Activated B cell treated with CpG ODN at 0.5 μM for 24 hours (primary cell): ENCODE measurements at regions not wholly inside any gene's neighbourhood (a gene's known extent, or its start where the extent isn't known, plus 50 kb on each side); places are given as distances from the start of the nearest gene placed in this dataset.

Experiments used
- ATAC-seq: fragments of 200-7000 bp; cut with Tn5 transposase; one replicate; pipeline ENCODE4 v1.10.0; 2021; ENCODE audit warnings: low read depth, mild to moderate bottlenecking, moderate library complexity
- CTCF ChIA-PET: fragments of 350-600 bp; sonication (Branson Sonifier 250); formaldehyde crosslinking; loops from one replicate; lab custom pipeline; 2021; ENCODE audit warnings: antibody characterized with exemption; lab: Charles Lee
- POLR2A ChIA-PET: fragments of 350-600 bp; sonication (Branson Sonifier 250); formaldehyde crosslinking; loops from one replicate; lab custom pipeline; 2021; ENCODE audit warnings: antibody characterized with exemption; lab: Charles Lee
- DNase-seq: peaks from one replicate; pipeline ENCODE4 v3.0.0; 2022
- H3K27ac Mint-ChIP-seq: one replicate; pipeline ENCODE4 v1.8.0; 2020; ENCODE audit warnings: mixed read lengths
- H3K27me3 Mint-ChIP-seq: one replicate; pipeline ENCODE4 v1.8.0; 2021; ENCODE audit warnings: mixed read lengths
- H3K36me3 Mint-ChIP-seq: one replicate; pipeline ENCODE4 v1.8.0; 2021; ENCODE audit warnings: low read depth, mixed read lengths
- H3K4me1 Mint-ChIP-seq: one replicate; pipeline ENCODE4 v1.8.0; 2021; ENCODE audit warnings: mixed read lengths
- H3K4me3 Mint-ChIP-seq: one replicate; pipeline ENCODE4 v1.8.0; 2020; ENCODE audit warnings: mild to moderate bottlenecking, mixed read lengths
- H3K9me3 Mint-ChIP-seq: one replicate; pipeline ENCODE4 v1.8.0; 2020; ENCODE audit warnings: mixed read lengths
- CTCF ChIP-seq: fragments of 200-600 bp; IDR thresholded peaks from one replicate; pipeline ENCODE4 v1.8.0; 2022; ENCODE audit warnings: antibody characterized with exemption, mild to moderate bottlenecking
- intact Hi-C: fragments of 100-400 bp; cut with micrococcal nuclease; formaldehyde crosslinking; loops from one replicate; pipeline ENCODE4 v1.15.1; 2024

GRCh38 chr6:81822568-81822967, 70.1 kb upstream of the TENT5A start:
- ATAC-seq (no peak), DNase-seq (no peak)
- Mint-ChIP-seq H3K36me3 (no peaks in the 10 kb centered on the region), H3K9me3 (no peaks in the 10 kb centered on the region), H3K4me1 (peaks cover 36% of the 10 kb centered on the region), H3K27ac (no peak overlapping the region), H3K27me3 (no peaks in the 10 kb centered on the region), H3K4me3 (no peak overlapping the region)
- TF ChIP-seq CTCF, result no peak
- POLR2A ChIA-PET, result no interaction called here
- intact Hi-C loops, result no loop called here
- CTCF ChIA-PET, result no interaction called here

GRCh38 chr6:81821449-81821848, 69.0 kb upstream of the TENT5A start:
- intact Hi-C loops, result loop anchor here (1.0 kb wide), 1 partner anchor 69 kb away; the partner anchor contains the start of gene TENT5A
- H3K9me3 Mint-ChIP-seq, result no peaks in the 10 kb centered on the region
- peaks cover 36% of the 10 kb centered on the region for H3K4me1 Mint-ChIP-seq
- DNase-seq, result no peak
- TF ChIP-seq CTCF, result no peak
- peak overlapping the region; percentile 55 for H3K4me3 Mint-ChIP-seq
- H3K27me3 Mint-ChIP-seq, result no peaks in the 10 kb centered on the region
- no peaks in the 10 kb centered on the region for H3K36me3 Mint-ChIP-seq
- no peak overlapping the region for H3K27ac Mint-ChIP-seq
- ATAC-seq, result no peak
- ChIA-PET POLR2A (interaction anchor here (0.6 kb wide), 1 partner anchor 67 kb away, joined by 5 read pairs; no protein-coding TSS in a partner anchor), CTCF (no interaction called here)

- TF ChIP-seq CTCF, result no peak
- DNase-seq (no peak), ATAC-seq (peak; percentile 66)
- H3K36me3 Mint-ChIP-seq, result no peaks in the 10 kb centered on the region
- intact Hi-C loops, result loop anchor here (1.0 kb wide), 1 partner anchor 69 kb away; the partner anchor contains the start of gene TENT5A
- no peaks in the 10 kb centered on the region for H3K9me3 Mint-ChIP-seq
- H3K27me3 Mint-ChIP-seq, result no peaks in the 10 kb centered on the region
- ChIA-PET POLR2A (interaction anchor here (0.6 kb wide), 1 partner anchor 66 kb away, joined by 5 read pairs; no protein-coding TSS in a partner anchor), CTCF (no interaction called here)
- H3K27ac Mint-ChIP-seq, result peak overlapping the region; percentile 65
- H3K4me3 Mint-ChIP-seq, result peak overlapping the region; percentile 55
- H3K4me1 Mint-ChIP-seq, result peaks cover 36% of the 10 kb centered on the region
Measured at GRCh38 chr6:81820980-81821379, 68.5 kb upstream of the TENT5A start.

GRCh38 chr6:81820422-81820821, 67.9 kb upstream of the TENT5A start:
- POLR2A ChIA-PET, result no interaction called here
- no peak for ATAC-seq
- no peak for DNase-seq
- peaks cover 36% of the 10 kb centered on the region for H3K4me1 Mint-ChIP-seq
- H3K27me3 Mint-ChIP-seq, result no peaks in the 10 kb centered on the region
- intact Hi-C loops, result no loop called here
- H3K9me3 Mint-ChIP-seq, result no peaks in the 10 kb centered on the region
- H3K27ac Mint-ChIP-seq, result no peak overlapping the region
- no peak for TF ChIP-seq CTCF
- no peaks in the 10 kb centered on the region for H3K36me3 Mint-ChIP-seq
- CTCF ChIA-PET, result no interaction called here
- H3K4me3 Mint-ChIP-seq, result peak overlapping the region; percentile 55

GRCh38 chr6:81819767-81820166, 67.3 kb upstream of the TENT5A start:
- Mint-ChIP-seq H3K36me3 (no peaks in the 10 kb centered on the region), H3K9me3 (no peaks in the 10 kb centered on the region), H3K27me3 (no peaks in the 10 kb centered on the region), H3K4me3 (no peak overlapping the region), H3K4me1 (peaks cover 36% of the 10 kb centered on the region), H3K27ac (no peak overlapping the region)
- ChIA-PET CTCF (no interaction called here), POLR2A (interaction anchor here (1.3 kb wide), 1 partner anchor 67 kb away, joined by 3 read pairs; no protein-coding TSS in a partner anchor)
- DNase-seq (no peak), ATAC-seq (no peak)
- intact Hi-C loops, result no loop called here
- no peak for TF ChIP-seq CTCF
